ENCODE measurements at regions not wholly inside any gene's neighbourhood (a gene's known extent, or its start where the extent isn't known, plus 50 kb on each side); places are given as distances from the start of the nearest gene placed in this dataset.

- TF ChIP-seq EZH2 (IDR thresholded peaks at IDR 0.05; ENCODE audit: insufficient read depth, low read length) (no peak), CTCF (IDR thresholded peaks at IDR 0.05; ENCODE audit: insufficient read depth, low read depth, low read length) (no peak)
- Histone ChIP-seq H3K27me3 (ENCODE audit: insufficient read depth, low read length) (no peaks in the 10 kb centered on the region), H3K79me2 (ENCODE audit: insufficient read depth, low read length) (no peaks in the 10 kb centered on the region), H3K36me3 (ENCODE audit: insufficient read depth, low read length) (no peaks in the 10 kb centered on the region), H3K9ac (ENCODE audit: low read length) (no peak overlapping the region), H3K4me2 (ENCODE audit: low read length) (no peak overlapping the region), H4K20me1 (ENCODE audit: insufficient read depth, low read length) (no peaks in the 10 kb centered on the region), H3K9me3 (ENCODE audit: insufficient read depth, low read depth, low read length) (no peaks in the 10 kb centered on the region), H3K4me3 (ENCODE audit: insufficient read depth, low read depth, low read length) (no peak overlapping the region), H3K4me1 (ENCODE audit: insufficient read depth, low read length) (peaks cover 37% of the 10 kb centered on the region), H3K27ac (ENCODE audit: low read depth, low read length) (no peak overlapping the region), H2AFZ (ENCODE audit: low read depth, low read length) (no peak overlapping the region)
- Mint-ChIP-seq H3K9me3 (ENCODE audit: unreplicated experiment) (no peaks in the 10 kb centered on the region), H3K27ac (ENCODE audit: unreplicated experiment) (no peak overlapping the region), H3K4me1 (ENCODE audit: low read depth, unreplicated experiment) (peaks cover 36% of the 10 kb centered on the region), H3K36me3 (ENCODE audit: low read depth, unreplicated experiment) (no peaks in the 10 kb centered on the region), H3K4me3 (ENCODE audit: unreplicated experiment) (no peak overlapping the region), H3K27me3 (ENCODE audit: low read depth, unreplicated experiment) (no peaks in the 10 kb centered on the region)
- DNase-seq (ENCODE audit: low read depth): no peak
- no peak for FAIRE-seq
Observed at GRCh38 chr6:40960742-40961430, 78.1 kb downstream of the UNC5CL start.

GRCh38 chr6:40959781-40960327 is 79.2 kb downstream of the UNC5CL start:
- Histone ChIP-seq H3K4me2 (ENCODE audit: low read length) (no peak overlapping the region), H3K79me2 (ENCODE audit: insufficient read depth, low read length) (no peaks in the 10 kb centered on the region), H3K4me3 (ENCODE audit: insufficient read depth, low read depth, low read length) (no peak overlapping the region), H3K27me3 (ENCODE audit: insufficient read depth, low read length) (no peaks in the 10 kb centered on the region), H3K4me1 (ENCODE audit: insufficient read depth, low read length) (peaks cover 37% of the 10 kb centered on the region), H3K9me3 (ENCODE audit: insufficient read depth, low read depth, low read length) (no peaks in the 10 kb centered on the region), H2AFZ (ENCODE audit: low read depth, low read length) (no peak overlapping the region), H3K27ac (ENCODE audit: low read depth, low read length) (no peak overlapping the region), H3K36me3 (ENCODE audit: insufficient read depth, low read length) (no peaks in the 10 kb centered on the region), H4K20me1 (ENCODE audit: insufficient read depth, low read length) (no peaks in the 10 kb centered on the region), H3K9ac (ENCODE audit: low read length) (no peak overlapping the region)
- Mint-ChIP-seq H3K9me3 (ENCODE audit: unreplicated experiment) (no peaks in the 10 kb centered on the region), H3K27ac (ENCODE audit: unreplicated experiment) (peak overlapping the region; percentile 96), H3K36me3 (ENCODE audit: low read depth, unreplicated experiment) (no peaks in the 10 kb centered on the region), H3K4me3 (ENCODE audit: unreplicated experiment) (no peak overlapping the region), H3K27me3 (ENCODE audit: low read depth, unreplicated experiment) (no peaks in the 10 kb centered on the region), H3K4me1 (ENCODE audit: low read depth, unreplicated experiment) (peaks cover 36% of the 10 kb centered on the region)
- DNase-seq (ENCODE audit: low read depth) (no peak), FAIRE-seq (no peak)
- TF ChIP-seq EZH2 (IDR thresholded peaks at IDR 0.05; ENCODE audit: insufficient read depth, low read length) (no peak), CTCF (IDR thresholded peaks at IDR 0.05; ENCODE audit: insufficient read depth, low read depth, low read length) (no peak)

GRCh38 chr6:40958738-40959137 is 80.3 kb downstream of the UNC5CL start:
- peak overlapping the region; percentile 56 for H3K4me2 ChIP-seq (ENCODE audit: low read length)
- H2AFZ ChIP-seq (ENCODE audit: low read depth, low read length): no peak overlapping the region
- H3K27ac ChIP-seq (ENCODE audit: low read depth, low read length): peak overlapping the region; percentile 63
- H3K4me3 ChIP-seq (ENCODE audit: insufficient read depth, low read depth, low read length): no peak overlapping the region
- no peaks in the 10 kb centered on the region for H3K27me3 ChIP-seq (ENCODE audit: insufficient read depth, low read length)
- Mint-ChIP-seq H3K9me3 (ENCODE audit: unreplicated experiment) (no peaks in the 10 kb centered on the region), H3K27me3 (ENCODE audit: low read depth, unreplicated experiment) (no peaks in the 10 kb centered on the region), H3K4me1 (ENCODE audit: low read depth, unreplicated experiment) (peaks cover 36% of the 10 kb centered on the region), H3K4me3 (ENCODE audit: unreplicated experiment) (no peak overlapping the region), H3K36me3 (ENCODE audit: low read depth, unreplicated experiment) (no peaks in the 10 kb centered on the region), H3K27ac (ENCODE audit: unreplicated experiment) (peak overlapping the region; percentile 96)
- no peaks in the 10 kb centered on the region for H3K79me2 ChIP-seq (ENCODE audit: insufficient read depth, low read length)
- TF ChIP-seq CTCF (IDR thresholded peaks at IDR 0.05; ENCODE audit: insufficient read depth, low read depth, low read length) (no peak), EZH2 (IDR thresholded peaks at IDR 0.05; ENCODE audit: insufficient read depth, low read length) (no peak)
- H3K9me3 ChIP-seq (ENCODE audit: insufficient read depth, low read depth, low read length): no peaks in the 10 kb centered on the region
- H3K4me1 ChIP-seq (ENCODE audit: insufficient read depth, low read length): peaks cover 37% of the 10 kb centered on the region
- DNase-seq (ENCODE audit: low read depth): no peak
- no peak for FAIRE-seq
- no peaks in the 10 kb centered on the region for H4K20me1 ChIP-seq (ENCODE audit: insufficient read depth, low read length)
- peak overlapping the region; percentile 11 for H3K9ac ChIP-seq (ENCODE audit: low read length)
- no peaks in the 10 kb centered on the region for H3K36me3 ChIP-seq (ENCODE audit: insufficient read depth, low read length)

Measured in astrocyte (in vitro differentiated cells and primary cell).